ENCODE measurements at regions not wholly inside any gene's neighbourhood (a gene's known extent, or its start where the extent isn't known, plus 50 kb on each side); places are given as distances from the start of the nearest gene placed in this dataset.

GRCh38 chr4:121554382-121554781 lies 142.4 kb downstream of the ANXA5 start:
- Histone ChIP-seq H3K4me3 (ENCODE audit: low read depth, low read length) (no peak overlapping the region), H3K36me3 (ENCODE audit: control insufficient read depth, insufficient read depth, low read length) (no peaks in the 10 kb centered on the region), H3K27me3 (ENCODE audit: control insufficient read depth, insufficient read depth, low read length) (no peaks in the 10 kb centered on the region)
- ChIA-PET POLR2A (no interaction called here), CTCF (interaction anchor here (0.7 to 1.8 kb wide), 3 partner anchors 8 to 41 kb away, joined by 3 to 4 read pairs (median 3); no protein-coding TSS in a partner anchor)
- DNase-seq (ENCODE audit: low read depth) = no peak
- TF ChIP-seq, protein P1, sequence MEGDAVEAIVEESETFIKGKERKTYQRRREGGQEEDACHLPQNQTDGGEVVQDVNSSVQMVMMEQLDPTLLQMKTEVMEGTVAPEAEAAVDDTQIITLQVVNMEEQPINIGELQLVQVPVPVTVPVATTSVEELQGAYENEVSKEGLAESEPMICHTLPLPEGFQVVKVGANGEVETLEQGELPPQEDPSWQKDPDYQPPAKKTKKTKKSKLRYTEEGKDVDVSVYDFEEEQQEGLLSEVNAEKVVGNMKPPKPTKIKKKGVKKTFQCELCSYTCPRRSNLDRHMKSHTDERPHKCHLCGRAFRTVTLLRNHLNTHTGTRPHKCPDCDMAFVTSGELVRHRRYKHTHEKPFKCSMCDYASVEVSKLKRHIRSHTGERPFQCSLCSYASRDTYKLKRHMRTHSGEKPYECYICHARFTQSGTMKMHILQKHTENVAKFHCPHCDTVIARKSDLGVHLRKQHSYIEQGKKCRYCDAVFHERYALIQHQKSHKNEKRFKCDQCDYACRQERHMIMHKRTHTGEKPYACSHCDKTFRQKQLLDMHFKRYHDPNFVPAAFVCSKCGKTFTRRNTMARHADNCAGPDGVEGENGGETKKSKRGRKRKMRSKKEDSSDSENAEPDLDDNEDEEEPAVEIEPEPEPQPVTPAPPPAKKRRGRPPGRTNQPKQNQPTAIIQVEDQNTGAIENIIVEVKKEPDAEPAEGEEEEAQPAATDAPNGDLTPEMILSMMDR (IDR thresholded peaks at IDR 0.05; ENCODE audit: insufficient read depth, low read depth, low read length) = no peak

DNA sequence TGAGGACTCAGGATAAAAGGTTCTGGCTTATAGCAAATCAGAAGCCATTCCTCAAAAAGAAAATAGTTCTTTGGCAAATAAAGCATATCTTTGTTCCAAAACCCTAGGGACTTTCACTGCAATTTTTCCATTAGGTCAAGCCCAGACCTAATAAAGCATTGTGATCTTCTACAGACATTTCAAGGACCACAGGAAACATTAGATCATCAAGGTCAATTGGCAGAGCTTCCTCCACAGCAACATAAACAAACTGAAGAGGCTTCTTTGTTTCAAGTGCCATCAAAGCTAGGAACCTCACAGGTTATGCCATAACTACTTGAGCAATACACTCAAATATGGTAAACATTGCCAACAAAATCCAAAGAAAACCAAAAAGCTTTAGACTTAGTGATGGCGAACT lies 144.9 kb downstream of the ANXA5 start:
- H3K4me3 ChIP-seq (ENCODE audit: low read depth, low read length) = no peak overlapping the region
- ChIA-PET POLR2A (no interaction called here), CTCF (no interaction called here)
- TF ChIP-seq, protein P1 (IDR thresholded peaks at IDR 0.05; ENCODE audit: insufficient read depth, low read depth, low read length) = no peak
- DNase-seq (ENCODE audit: low read depth) = no peak
- H3K36me3 ChIP-seq (ENCODE audit: control insufficient read depth, insufficient read depth, low read length) = no peaks in the 10 kb centered on the region
- no peaks in the 10 kb centered on the region for H3K27me3 ChIP-seq (ENCODE audit: control insufficient read depth, insufficient read depth, low read length)

DNA sequence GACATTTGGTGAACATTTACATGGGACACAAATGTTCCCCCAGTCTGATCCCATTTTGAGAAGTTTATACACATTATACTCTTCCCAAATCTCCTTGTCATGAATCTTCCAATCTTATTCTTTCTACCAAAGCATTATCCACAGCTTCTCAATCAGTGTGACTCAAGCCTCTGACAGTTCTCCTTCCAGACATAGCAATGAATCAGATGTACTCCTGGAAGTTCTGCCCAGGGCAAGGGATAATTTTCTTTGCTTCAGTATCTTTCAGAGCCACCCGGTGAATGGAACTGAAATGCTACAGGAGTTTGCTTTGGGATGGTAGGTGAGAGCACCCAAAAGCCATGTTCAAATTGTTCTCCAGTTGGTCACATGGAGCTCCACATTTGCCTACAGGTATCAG lies 145.5 kb downstream of the ANXA5 start:
- POLR2A ChIA-PET = no interaction called here
- H3K36me3 ChIP-seq (ENCODE audit: control insufficient read depth, insufficient read depth, low read length) = no peaks in the 10 kb centered on the region
- TF ChIP-seq, protein P1 (IDR thresholded peaks at IDR 0.05; ENCODE audit: insufficient read depth, low read depth, low read length) = no peak
- DNase-seq (ENCODE audit: low read depth) = no peak
- H3K27me3 ChIP-seq (ENCODE audit: control insufficient read depth, insufficient read depth, low read length) = no peaks in the 10 kb centered on the region
- no peak overlapping the region for H3K4me3 ChIP-seq (ENCODE audit: low read depth, low read length)
- CTCF ChIA-PET = no interaction called here

GRCh38 chr4:121541696-121542095 lies 155.1 kb downstream of the ANXA5 start:
- TF ChIP-seq, protein P1 (IDR thresholded peaks at IDR 0.05; ENCODE audit: insufficient read depth, low read depth, low read length) = no peak
- CTCF ChIA-PET = interaction anchor here (0.6 to 1.0 kb wide), 2 partner anchors 13 to 59 kb away, joined by 3 to 4 read pairs; no protein-coding TSS in a partner anchor

GRCh38 chr4:121535351-121535750 lies 154.5 kb upstream of the QRFPR start:
- Histone ChIP-seq H3K4me3 (ENCODE audit: low read depth, low read length) (no peak overlapping the region), H3K36me3 (ENCODE audit: control insufficient read depth, insufficient read depth, low read length) (no peaks in the 10 kb centered on the region)
- POLR2A ChIA-PET = no interaction called here

More at GRCh38 chr4:121541696-121542095, 155.1 kb downstream of the ANXA5 start:
- POLR2A ChIA-PET = no interaction called here
- DNase-seq (ENCODE audit: low read depth) = no peak
- H3K4me3 ChIP-seq (ENCODE audit: low read depth, low read length) = no peak overlapping the region
- no peaks in the 10 kb centered on the region for H3K36me3 ChIP-seq (ENCODE audit: control insufficient read depth, insufficient read depth, low read length)
- H3K27me3 ChIP-seq (ENCODE audit: control insufficient read depth, insufficient read depth, low read length) = no peaks in the 10 kb centered on the region

More at GRCh38 chr4:121535351-121535750, 154.5 kb upstream of the QRFPR start:
- H3K27me3 ChIP-seq (ENCODE audit: control insufficient read depth, insufficient read depth, low read length) = no peaks in the 10 kb centered on the region
- CTCF ChIA-PET = interaction anchor here (0.8 kb wide), 1 partner anchor 73 kb away, joined by 3 read pairs; no protein-coding TSS in a partner anchor
- DNase-seq (ENCODE audit: low read depth) = no peak
- TF ChIP-seq, protein P1 (IDR thresholded peaks at IDR 0.05; ENCODE audit: insufficient read depth, low read depth, low read length) = no peak

Measured in BJ (cell line).